Dedifferentiated amniotic fluid mesenchymal stem cell (primary cell): ENCODE measurements at regions not wholly inside any gene's neighbourhood (a gene's known extent, or its start where the extent isn't known, plus 50 kb on each side); places are given as distances from the start of the nearest gene placed in this dataset.

Experiments
- DNase-seq: peaks from one replicate; pipeline ENCODE4 v3.0.0-alpha.2; 2016; ENCODE audit errors: extremely low spot score

DNA sequence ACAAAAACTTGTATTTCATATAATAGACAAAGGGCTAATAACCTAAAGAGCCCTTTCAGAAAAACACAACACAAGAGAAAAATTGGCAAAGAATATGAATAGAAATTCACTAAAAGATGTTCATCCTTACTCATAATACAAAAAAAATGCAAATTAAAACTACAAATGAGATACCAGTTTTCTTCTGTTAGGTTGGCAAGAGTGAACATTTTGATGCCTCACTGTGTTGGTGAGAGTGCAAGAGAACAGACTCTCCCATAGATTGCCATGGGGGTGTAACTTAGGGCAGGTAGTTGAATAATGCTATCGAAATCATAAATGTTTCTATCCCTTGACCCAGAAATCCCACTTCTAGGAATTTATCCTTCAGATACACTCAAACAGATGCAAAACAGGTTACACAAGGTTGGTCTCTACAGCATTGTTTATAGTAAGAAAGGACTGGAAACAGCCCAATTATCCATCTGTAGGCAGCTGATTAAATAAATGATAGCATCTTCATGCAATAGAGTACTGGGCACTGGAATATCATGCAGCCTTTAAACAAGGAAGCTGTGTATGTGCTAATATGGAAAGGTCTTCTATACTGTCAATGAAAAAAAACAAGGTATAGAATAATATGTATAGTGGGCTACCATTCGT lies 146.3 kb downstream of the TLE3 start:
- DNase-seq, result no peak

DNA sequence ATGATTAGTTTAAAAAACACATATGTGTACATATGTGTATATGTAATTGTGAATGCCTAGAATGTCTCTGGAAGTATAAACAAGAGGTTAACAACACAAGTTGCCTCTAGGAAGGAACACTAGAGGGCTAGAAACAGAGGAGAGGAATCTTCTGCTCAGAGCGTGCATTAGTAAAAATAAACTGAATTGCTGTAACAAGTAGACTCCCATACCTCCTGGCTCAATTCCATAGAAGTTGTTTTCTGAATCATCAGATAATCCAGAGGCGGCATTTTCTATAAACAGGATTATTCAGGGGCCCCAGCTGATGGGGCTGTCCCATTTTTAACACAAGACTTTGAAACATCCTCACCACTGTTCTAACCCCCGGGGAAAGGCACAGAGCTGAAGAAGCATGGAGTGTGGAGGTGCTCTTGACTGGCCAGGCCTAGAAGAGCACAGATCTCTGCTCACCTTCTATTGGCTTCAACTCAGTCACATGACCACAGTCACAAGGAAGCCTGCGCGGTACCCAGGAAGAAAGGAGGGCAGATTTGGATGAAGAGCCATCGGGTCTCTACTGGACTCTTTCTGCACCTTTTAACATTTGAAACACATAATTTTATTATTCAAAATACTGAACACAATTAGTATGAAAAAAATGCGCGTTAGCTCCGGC lies 145.7 kb downstream of the TLE3 start:
- no peak for DNase-seq

DNA sequence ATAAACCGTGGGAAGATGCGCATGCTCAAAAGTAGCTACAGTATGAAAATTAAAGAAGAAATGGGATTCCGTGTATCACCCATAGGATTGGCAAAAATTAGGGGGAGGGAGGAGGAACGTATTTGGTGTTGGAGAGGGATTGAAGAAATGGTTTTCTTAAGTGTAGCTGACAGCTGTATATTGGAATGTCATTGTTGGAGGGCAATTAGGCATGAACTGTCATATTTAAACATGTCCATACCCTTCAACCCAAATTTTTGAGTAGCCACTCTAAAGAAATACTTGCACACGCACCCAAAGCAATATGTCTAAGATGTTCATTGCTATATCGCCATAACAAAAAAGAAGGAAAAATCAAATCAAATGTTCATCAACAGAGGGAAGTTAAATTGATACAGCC lies 144.7 kb downstream of the TLE3 start:
- no peak for DNase-seq

DNA sequence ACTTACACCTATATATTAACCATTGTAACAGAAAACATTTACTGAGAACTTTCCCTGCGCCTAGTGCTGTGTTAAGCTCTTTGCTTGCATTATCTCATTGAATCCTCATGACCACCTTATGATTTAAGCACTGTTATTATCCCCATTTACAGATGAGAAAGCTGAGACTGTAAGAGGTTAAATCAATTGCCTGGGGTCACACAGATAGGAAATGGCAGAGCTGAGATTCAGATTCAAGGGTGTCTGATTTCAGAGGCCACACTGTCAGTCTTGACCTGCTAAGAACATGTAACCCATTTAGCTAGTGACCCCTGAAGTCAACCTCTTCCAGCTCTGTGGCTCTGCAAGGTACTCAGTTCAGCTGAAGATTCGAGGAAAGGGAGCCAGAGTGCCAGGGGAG lies 143.9 kb downstream of the TLE3 start:
- no peak for DNase-seq

DNA sequence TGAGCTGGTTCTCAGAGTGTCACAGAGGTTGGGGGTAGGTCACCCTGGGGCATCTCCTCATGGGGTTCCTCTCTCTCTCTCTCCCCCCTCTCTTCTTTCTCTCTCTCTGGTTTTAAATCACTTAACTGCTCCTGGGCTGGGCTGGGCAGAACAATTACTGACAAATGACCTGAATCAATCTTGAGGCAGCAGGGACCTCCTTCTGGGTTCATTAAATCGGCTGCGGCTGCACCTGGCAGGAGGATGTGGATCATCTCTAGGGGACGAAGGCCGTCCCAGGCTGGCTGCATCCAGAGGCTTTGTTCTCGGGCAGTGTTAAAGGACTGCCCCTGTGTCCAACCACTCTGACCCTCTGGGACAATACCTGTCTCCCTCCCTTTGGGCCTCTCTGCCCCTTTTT lies 143.1 kb downstream of the TLE3 start:
- DNase-seq, result no peak

DNA sequence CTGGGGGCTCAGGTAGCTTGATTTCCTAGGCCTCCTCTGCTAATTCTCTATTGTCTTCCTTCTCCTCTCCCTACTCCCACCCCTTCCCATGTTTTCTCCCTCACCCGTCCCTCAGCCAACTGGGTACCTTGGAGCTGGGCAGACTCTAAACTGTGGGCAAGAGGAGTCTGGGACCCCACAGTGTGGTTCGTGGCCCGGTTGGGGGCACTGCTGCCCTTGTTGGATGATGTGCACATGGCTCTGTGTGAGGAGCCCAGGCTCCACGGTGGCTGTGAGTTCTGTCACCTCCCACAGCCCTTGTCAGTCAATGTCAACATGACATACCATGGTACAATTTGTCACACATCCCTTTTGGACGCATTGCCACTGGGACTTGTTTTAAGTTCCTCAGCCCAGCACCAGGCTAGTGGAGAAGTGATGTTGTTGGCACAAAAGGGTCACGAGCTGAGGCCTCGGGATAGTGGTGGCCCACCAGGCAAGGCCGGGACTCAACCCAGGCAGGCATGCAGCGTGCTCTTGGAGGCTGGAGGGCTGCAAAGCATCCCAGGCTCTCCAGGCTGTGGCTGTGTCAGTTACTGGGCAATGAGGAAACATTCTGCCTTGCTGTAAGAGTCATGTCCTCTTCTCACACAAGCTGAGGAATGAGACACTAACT lies 142.3 kb downstream of the TLE3 start:
- no peak for DNase-seq

DNA sequence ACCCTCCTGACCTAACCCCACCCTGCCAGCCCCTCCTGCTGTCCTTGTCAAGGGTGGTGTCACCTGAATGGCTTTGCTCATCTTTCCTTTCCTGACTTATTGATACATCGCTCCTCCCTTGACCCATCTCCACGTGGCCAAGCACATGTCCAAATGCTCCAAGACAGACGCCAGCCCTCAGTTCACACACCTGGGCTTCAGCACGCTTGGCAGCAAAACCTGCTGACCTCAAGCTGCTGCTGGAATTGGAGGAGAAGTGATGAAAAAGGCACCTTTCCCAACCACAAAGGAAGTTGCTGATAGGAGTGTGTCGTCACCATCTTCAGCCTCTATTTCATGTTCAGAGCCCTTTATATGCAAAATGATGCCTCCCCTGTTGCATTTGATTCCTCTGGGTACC lies 141.3 kb downstream of the TLE3 start:
- DNase-seq, result no peak

DNA sequence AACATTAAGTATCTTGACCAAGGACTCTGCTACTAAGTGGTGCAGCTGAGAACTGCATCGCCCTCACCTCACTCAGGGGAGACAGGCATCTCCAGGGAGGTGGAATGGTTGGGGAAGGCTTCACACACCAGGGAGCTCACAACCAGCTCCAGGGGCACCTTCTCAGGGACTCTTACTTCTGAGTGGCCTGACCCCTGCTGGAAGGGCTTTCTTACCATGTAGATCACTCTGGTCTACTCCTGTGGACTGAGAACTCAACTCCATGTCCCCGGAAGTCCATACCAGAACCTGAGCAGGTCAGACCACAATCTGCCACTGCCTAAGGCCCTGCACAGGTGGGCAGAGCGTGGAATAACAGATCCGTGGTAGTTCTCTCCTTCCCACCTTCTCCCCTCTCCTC lies 140.5 kb downstream of the TLE3 start:
- DNase-seq, result no peak

DNA sequence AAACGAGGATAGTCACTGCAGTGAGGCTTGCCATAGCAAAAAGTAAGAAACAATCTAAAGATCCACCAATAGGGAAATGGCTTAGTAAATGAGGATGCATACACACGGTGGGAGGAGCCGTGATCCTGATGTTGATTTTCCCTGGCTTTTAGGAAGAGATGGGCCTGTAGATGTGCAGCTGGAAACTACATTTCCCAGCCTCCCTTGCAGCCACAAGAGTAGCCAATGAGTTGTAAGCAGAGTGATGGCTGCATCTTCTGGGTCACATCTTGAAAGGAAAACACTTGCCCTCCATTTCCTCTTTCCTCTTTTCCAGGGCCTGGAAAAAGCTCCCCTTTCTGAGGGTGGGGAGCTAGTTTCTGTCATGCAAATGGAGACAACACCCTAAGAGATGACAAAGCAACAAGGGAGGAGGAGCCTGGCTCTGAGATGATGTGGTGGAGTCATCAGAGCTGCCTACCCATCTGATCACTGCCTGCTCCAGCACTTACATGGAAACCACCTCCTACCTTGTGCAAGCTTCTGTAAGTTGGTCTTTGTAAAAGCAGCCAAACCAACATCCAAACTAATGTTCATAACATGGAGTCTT lies 139.1 kb downstream of the TLE3 start:
- no peak for DNase-seq

DNA sequence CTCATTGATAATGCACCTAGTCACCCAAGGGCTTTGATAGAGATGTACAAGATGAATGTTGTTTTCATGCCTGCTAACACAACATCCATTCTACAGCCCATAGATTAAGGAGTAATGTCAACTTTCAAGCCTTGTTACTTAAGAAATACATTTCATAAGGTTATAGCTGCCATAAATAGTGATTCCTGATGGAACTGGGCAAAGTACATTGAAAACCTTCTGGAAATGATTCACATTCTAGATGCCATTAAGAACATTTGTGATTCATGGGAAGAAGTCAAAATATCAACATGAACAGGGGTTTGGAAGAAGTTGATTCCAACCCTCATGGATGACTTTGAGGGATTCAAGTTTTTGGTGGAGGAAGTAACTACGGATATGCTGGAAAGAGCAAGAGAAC lies 135.2 kb downstream of the TLE3 start:
- DNase-seq, result no peak

DNA sequence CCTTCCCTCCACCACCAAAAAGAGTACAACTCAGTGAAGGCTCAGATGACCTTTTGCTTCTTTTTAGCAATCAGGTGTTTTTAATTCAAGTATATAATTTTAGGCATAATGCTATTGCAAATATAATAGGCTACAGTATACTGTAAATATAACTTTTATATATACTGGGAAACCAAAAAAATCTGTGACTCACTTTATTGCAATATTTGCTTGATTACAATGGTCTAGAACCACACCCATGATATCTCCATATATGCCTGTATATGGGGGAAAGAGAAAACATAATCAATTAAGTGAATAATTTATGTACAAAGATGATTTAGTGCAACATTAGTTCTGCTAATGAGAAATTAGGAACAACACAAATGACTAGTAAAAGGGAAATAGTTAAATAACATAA lies 134.3 kb downstream of the TLE3 start:
- DNase-seq, result no peak

DNA sequence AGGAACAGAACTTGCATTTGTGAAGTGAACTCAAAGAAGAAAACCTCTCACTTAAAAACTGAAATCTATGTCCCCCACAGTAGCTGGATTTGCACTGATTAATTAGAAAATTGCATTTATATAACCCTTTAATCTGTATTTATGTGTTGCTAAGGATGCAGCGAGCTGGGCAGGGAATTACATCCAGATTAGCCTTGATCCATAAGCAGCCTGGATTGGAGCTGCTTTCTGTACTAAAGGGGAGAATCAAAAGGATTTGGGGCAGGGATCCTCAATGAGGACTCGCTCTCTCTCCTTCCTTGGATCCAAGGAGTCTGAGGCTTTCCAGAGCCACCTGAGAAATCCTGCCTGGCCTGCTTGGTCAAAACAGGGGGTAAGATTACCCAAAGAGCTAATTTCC lies 125.9 kb downstream of the TLE3 start:
- DNase-seq, result no peak

DNA sequence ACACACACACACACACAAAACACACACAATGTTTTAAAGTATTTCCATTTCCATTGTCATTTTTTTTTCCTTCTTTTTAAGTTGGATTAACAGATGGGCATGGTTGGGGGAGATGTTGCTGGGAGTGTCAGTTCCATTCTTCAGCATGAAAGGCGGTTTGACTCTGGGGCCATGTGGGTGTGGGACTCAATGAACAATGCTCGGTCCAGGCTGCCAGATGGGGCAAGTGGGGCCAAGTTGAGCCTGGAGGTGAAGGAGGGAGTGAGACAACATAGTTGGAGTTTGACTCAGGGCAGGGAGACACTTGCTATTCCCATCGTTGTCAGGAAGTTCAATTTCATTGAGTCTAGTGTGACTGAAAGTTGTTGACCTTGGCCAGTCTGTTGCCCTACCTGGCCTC lies 125.3 kb downstream of the TLE3 start:
- DNase-seq, result no peak

DNA sequence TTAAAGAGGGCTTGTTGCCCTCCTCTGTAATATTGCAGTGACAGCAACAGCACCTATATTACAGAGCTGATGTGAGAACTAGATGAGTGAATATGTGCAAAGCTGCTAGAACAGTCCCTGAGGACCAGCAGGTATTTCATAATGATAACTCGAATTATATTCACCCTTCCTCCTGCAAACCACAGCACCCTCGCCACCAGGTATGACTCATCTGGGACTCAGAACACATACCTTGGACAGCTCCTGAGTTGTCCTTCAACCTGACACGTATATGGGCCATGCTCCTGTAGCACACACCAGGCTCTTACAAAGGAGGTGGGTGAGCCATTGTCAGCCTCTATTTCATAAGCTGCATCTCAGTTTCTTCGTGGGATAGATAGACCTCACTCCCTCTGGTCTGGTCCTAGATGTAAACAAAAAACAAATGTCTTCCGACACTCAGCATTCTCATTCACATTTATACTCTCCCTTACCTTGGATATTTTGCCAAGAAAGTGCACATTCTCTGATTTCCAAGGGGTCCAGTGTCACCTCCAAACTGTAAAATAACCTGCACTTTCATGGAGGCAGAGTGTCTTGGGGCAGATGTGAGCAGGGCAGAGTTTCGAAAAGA lies 124.5 kb downstream of the TLE3 start:
- DNase-seq, result no peak

DNA sequence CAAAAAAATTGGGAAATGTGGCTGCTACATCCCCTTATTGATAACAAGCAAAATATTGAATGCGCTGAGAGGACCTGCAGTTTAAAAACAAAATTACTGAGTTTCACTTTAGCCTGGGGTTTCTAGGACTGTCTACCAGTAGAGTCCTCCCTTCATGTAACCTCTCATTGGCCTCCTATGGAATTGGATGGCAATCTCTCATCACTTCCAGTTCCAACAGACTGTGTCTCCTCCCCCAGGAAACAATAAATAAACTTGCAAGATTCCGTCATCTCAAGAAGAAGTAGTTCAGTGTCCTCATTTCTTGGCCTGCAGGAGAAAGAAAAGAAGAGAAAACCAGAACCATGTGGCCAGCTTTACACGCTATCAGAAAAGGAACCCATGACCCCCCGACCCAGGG lies 123.8 kb downstream of the TLE3 start:
- no peak for DNase-seq

DNA sequence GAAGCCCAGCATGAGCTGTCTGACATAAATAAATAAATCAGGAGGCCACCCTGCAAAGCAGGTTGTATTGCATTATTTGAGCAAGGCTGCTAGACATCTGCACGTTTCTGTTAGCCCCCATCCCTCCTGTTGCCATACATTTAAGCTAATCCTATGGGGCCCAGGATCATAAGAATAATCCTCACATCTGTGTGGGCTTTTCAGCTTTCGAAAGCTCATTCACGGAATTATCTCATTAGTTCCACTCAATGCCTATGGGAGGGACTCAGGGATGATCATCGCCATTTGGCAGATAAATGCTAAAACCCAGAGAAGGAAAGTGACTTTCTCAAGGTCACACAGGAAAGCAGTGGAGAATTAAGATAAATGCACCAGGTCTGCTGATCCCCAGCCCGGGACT lies 123.4 kb downstream of the TLE3 start:
- DNase-seq, result no peak

DNA sequence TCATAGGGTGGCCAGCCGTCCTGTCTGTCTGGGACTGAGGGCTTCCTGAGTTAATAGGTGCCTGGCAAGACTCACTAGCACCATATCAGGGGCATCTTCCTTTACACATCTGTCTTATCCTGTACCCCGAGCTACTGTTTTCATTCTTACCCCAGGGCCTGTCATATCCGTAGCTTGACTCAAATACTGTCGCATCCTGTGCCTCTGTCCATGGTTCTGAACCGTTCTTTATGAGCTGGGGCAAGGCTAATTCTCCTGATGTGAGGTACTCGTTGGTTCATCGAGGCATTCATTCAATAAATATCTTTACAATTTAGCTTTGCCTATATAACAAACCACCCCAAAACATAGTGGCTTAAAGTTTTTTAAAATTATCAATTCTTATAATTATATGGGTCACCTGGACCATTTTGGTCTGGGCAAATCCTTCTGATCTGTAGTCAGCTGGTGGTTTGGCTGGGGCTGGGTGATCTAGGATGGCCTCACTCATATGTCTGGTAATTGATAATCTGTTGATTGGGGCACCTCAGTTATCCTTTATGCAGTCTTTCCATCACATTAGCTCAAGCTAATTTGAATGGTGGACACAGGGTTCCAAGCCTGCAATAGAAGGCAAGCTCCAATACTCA lies 121.2 kb downstream of the TLE3 start:
- no peak for DNase-seq

DNA sequence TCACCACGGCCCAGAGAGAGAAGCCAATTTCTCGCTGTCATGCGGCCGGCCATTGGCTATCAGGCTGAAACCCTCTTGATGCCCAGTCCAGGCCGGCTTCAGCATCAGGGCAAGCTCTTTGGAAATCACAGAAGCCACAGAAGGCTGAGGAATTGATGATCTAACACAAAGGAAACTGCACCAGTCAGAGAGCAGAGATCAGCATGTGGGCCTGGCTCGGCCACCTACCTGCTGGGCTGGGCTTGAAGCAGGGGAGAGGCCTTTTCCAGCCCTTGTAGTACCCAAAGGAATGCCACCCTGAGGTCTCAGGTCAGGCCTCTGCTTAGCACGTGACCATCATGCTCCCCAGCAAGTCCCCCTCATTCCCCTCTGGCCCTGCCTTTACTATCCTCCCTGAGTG lies 119.1 kb downstream of the TLE3 start:
- no peak for DNase-seq

DNA sequence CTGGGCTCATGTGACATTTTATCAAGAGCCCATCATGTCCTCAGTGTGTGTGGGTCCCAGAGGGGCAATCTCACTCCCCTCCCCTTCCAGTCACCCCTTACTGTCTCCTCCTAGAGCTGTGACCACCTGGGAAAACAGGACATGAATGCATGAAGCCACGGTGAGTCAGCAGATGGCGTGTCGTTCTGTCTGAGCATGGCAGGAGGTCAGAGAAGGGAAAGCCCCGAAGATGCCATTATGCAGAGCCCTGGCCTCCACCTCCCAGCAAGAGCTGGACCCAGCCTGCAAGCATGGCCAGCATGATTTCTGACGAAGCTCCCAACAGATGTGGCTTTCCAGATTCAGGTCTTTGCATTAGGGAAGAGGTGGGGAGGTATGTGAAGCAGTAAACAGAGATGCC lies 118.5 kb downstream of the TLE3 start:
- DNase-seq, result no peak

DNA sequence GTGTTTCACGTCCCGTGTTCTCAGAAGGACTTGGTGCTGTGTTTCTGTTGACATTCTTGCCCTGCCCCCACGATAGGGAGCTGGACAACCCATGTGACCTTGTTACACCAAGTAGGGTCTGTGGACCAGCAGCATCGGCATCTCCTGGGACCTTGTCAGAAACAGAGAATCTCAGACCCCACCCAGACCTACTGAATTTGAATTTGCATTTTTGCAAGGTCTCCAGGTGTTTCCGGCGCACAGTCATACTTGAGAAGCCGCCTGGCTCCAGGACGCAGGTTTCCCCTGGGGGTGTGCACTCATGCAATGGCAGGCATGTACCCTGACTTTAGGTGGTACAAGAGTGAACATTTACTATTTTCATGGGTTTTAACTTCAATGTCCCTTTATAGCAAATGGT lies 117.9 kb downstream of the TLE3 start:
- DNase-seq, result no peak

DNA sequence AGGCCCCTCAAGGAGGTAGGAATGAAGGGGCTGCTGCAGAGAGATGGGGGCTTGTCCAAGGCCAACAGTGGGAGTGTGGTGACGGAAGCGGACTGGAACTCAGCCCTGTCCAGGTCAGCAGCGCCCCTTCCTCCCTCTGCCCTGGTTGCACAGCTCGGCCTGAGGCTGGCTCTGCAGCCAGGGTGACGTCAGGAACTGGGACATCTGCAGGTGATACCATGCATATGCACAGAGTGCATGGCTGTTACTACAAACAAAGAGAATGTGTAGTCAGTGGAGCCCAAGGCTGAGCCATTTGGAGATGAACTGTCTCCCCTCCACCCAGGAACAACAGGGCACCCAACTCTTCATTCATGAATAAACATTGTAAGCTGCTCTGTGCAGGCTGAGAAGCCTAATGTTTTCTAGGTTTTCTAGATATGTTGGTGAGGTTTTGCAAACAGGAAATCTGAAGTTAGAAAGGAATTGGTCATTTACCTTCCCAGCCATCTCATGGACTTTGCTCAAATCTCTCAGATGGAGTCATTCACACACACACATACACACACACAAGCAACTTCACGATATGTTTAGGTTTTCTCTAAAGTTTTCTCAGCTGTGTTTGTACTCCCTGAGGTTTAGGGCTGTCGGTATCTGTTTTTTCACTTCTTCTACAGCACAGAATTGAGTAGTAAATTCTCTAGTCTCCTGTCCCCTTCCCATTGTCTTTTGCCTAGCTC lies 117.2 kb downstream of the TLE3 start:
- DNase-seq, result no peak

DNA sequence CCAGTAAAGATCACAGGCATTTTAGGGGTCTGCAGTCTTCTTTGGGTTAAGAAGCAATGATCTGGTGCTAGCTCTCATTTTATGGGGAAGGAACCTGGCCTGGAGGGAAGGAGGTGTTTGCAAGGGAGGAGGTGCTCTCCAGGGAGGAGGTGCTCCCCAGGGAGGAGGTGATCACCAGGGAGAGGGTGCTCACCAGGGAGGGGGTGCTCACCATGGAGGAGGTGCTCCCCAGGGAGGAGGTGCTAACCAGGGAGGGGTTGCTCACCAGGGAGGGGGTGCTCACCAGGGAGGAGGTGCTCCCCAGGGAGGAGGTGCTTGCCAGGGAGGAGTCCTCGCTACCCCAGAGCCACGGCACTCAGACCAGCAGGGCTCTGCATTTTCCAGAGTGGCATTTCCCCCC lies 115.7 kb downstream of the TLE3 start:
- DNase-seq, result no peak
